HG03432 (cell line): ENCODE measurements at regions not wholly inside any gene's neighbourhood (a gene's known extent, or its start where the extent isn't known, plus 50 kb on each side); places are given as distances from the start of the nearest gene placed in this dataset.

Experiments
- ATAC-seq: cut with Tn5 transposase; IDR thresholded peaks from one replicate; pipeline ENCODE4 v1.9.1; 2021; ENCODE audit warnings: mild to moderate bottlenecking, moderate library complexity; ENCODE audit not compliant: unreplicated experiment

- no peak for ATAC-seq
These were observed 249.0 kb upstream of the VCX3A start for GRCh38 chrX:6783912-6784311.

DNA sequence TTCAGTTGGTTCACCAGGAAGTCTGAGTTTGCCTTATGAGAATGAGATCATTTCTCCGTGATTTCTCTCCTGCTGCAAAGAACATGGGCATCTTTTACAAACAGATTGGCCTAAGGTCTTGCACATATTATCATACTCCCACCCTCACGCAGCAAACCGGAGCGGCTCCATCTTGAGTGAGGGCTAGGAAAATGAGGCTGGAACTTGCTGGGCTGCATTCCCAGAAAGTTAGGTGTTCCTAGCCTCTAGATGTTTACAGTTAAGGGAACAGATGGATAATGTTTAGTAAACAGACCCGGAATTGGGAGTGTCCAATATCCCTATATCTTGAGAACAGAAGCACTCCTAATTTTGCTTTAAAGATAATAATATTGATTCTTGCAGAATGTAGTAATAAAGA lies 247.9 kb upstream of the VCX3A start:
- ATAC-seq: no peak

- no peak for ATAC-seq
These were observed 243.9 kb upstream of the VCX3A start for GRCh38 chrX:6778544-6779503.

DNA sequence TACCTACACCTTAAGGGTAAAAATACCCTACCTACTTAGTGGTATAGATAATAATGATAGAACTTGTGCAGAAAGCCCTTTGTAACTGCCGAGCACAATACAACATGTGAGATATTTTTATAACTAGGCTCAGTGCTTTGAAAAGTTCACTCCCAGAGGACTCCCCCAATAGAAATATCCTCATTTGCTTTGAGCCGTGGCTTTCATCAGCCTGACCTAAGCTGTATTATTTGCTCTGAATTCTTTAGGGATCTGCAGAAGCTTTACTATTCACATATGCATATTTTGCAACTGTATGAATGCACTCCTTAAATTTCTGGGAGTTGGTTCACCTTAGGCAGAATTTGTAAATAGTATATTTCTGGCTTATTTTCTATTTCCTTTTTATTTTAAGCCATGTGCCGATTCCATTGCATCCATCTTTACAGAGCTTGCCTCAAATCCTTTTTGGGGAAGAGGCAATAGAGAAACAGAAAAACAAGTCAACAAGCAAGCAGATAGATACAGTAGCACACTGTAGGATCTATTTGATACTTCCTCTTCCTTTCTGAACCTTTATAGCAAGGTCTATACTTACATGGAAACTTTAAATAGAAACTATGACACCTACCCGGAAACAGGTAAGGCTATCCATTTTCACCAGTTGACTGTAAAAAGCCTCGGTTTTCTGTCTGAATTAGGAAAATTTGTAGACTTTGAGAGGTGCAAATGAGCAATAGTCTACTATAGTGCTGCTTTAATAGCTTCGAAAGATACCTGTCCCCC lies 242.5 kb upstream of the VCX3A start:
- ATAC-seq: peak; percentile 46

DNA sequence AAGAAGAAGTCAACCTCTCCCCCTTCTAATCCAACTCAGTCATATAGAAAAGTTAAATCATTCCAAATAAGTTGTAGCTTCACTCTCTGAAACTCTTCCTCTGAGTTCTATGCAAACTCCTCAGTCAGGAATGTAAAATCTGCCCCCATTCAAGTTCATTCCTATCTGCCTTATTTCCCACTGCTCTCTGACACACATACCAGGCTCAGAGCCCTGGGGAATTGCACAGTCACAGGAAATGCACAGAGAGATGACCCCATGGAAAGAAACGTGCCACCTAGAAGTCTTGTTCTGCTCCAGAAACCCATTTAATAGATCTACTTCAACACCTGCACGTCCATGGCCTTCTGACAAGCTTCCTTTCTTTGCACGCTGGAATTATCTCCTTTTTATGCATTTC lies 236.0 kb upstream of the VCX3A start:
- no peak for ATAC-seq

DNA sequence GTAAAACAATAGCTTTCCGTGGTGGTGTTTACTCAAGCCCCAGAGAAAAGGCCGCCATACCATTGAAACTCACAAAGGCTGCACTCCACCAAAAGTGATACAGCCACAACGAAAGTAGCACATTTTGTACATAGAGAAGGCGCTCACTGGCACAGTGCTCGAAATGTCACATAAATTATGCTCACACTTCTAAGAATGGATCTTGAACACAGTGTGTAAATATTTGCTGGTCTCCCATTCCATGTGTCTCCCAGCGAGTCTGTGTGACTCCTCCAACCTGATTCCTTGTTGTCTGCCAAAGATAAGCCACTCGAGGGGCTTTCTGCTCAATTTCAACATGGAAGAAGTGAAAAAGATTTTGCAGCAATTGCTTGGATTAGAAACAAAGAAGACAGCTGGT lies 234.0 kb upstream of the VCX3A start:
- ATAC-seq: no peak

DNA sequence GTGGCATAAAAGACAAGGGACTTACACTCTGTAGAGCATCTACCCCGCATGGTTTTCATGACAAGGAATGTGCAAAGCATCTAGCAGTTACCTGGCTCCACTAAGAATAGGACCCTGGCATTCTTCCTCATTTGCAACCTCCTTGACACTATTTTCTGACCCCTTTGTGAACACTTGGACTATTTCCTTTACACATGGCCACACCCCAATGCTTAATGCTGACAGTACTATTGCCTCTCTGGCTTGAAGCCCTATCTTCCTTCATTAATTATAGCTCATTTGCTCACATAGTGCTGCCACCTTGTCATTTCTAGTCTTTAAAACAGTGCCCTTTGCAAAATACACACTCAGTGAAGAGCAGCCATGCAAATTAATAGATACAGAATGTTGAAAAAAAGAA lies 226.3 kb upstream of the VCX3A start:
- no peak for ATAC-seq

- no peak for ATAC-seq
These were observed 224.9 kb upstream of the VCX3A start for GRCh38 chrX:6759655-6760375.

GRCh38 chrX:6758234-6758633 lies 223.3 kb upstream of the VCX3A start:
- no peak for ATAC-seq

DNA sequence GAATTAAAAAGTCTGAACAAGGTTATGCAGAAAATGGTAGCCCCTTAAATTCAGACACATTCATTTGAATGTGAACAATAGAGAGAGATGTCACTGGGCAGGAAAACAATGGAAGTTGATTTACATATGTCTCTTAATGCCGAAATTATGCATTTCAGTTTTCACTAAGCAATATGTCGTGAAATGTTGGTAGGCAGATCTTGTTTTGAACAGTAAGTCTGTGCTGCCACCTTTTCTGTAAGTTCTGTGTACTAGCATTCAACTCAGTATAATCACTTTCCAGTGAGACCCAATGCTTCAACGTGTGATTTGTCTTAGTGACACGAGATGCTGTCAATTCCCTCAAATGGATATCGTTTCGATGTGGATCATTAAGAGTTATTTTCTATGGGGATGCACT lies 222.7 kb upstream of the VCX3A start:
- ATAC-seq: no peak

DNA sequence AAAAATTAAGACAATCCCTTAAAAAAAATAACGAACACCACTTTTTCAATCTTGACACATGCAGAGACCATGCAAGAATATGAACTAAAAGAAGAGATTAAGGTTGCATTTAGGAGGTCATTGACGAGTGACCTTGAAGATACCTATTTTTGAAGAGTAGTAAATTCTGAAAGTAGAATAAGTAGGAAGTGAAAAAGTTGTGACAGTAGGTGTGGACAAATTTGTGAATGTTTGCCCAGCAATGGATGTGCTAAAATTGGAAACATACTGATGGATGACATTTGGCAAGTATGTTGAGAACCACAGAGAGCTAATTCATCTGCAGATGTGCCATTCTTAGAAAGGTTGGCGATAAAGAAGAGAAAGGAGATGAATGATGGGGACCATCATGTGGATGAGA lies 213.7 kb upstream of the VCX3A start:
- ATAC-seq: no peak

DNA sequence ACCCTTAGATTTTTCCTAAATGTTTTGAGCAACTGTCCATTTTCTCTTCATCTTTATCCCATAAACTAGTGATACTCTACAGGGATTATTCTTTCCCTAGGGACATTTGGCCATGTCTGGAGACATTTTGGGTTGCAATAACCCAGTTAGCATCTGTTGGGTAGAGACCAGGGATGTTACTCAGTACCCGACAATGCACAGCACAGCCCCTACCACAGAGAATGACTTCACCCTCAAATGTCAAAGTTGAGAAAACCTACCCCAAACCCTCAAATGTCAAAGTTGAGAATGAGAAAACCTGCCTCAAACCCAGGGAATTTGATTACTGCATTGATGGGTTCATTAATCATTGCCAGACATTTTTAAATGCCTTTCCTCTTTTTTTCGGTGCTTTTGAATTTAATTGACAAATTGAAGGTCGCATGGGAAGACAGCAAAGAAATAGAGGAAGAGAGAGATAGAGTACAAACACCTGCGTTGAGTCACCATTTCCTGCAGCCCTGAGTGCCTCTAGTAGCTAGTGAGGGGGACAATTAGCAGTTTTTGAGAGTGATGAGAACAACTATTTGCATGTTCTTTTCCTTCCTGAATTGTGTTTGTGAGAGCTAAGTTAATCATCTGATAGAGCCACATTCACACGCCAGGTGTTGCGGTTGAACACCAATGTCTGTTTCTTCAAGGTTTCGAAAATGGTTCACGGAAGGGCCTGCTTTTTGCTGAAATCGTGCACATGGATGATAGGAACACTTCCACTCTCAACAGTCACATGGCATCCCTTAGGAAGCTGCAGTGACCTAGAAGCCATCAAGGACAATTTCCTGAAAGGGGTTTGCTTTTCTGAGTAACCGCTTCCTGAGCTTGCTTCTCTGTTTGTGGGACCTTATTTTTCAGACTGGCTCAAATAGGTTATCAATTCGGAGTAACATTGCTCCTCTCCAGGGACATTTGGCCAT lies 203.9 kb upstream of the VCX3A start:
- ATAC-seq: peak; percentile 97

- ATAC-seq: no peak
These were observed 200.1 kb upstream of the VCX3A start for GRCh38 chrX:6734844-6735634.

- ATAC-seq: peak; percentile 74
These were observed 197.2 kb upstream of the VCX3A start for GRCh38 chrX:6732101-6732500.

- no peak for ATAC-seq
These were observed 194.7 kb upstream of the VCX3A start for GRCh38 chrX:6729626-6730025.

GRCh38 chrX:6718766-6719165 lies 183.8 kb upstream of the VCX3A start:
- no peak for ATAC-seq

GRCh38 chrX:6708676-6709380 lies 173.9 kb upstream of the VCX3A start:
- ATAC-seq: no peak

DNA sequence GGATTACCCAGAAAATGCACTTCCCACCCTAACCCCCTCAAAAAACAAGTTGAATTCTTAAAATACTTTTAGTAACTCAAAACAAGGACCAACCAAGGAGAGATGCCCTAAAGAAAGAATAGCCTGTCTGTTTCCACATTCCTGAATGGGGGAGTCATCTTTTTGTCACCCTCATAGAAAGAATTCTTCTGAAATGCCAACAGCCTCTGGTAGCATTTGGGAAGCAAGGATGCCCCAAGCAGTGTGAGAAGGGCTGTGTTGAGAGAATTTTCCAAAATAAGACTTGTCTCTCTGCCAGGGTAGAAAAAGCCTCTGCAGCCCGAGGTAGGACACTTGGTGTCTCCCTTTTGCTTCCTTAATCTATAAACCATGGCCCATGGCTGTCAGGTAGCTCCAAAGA lies 173.1 kb upstream of the VCX3A start:
- ATAC-seq: no peak

- no peak for ATAC-seq
These were observed 172.6 kb upstream of the VCX3A start for GRCh38 chrX:6707497-6707896.
